Immature natural killer cell (primary cell): ENCODE measurements at regions not wholly inside any gene's neighbourhood (a gene's known extent, or its start where the extent isn't known, plus 50 kb on each side); places are given as distances from the start of the nearest gene placed in this dataset.
A peak's percentile ranks its signal among the peaks of the same experiment; 100 is the strongest.
"Not testable (repeated sequence)": the region's sequence is repeated elsewhere in the genome, so short reads cannot be mapped to it uniquely, and the experiment has no call there.

Experiments
- DNase-seq, 3 donors: peaks; one replicate each; pipeline ENCODE4 v3.0.0; 2022; ENCODE audit warnings: mixed read lengths in 1 of 3
- H3K27ac Mint-ChIP-seq, 6 donors: one replicate each; pipeline ENCODE4 v1.8.0; 2020; ENCODE audit warnings: mixed read lengths in 6 of 6, mild to moderate bottlenecking in 5 of 6, inconsistent platforms in 4 of 6, moderate library complexity in 3 of 6
- H3K27me3 Mint-ChIP-seq, 3 donors: one replicate each; pipeline ENCODE4 v1.8.0; 2020 to 2021; ENCODE audit warnings: low read depth in 3 of 3, mild to moderate bottlenecking in 3 of 3, mixed read lengths in 3 of 3, moderate library complexity in 3 of 3, inconsistent platforms in 1 of 3
- H3K36me3 Mint-ChIP-seq, 3 donors: one replicate each; pipeline ENCODE4 v1.8.0; 2020; ENCODE audit warnings: mixed read lengths in 3 of 3, inconsistent platforms in 2 of 3, mild to moderate bottlenecking in 2 of 3
- H3K4me1 Mint-ChIP-seq, 2 donors: one replicate each; pipeline ENCODE4 v1.8.0; 2020; ENCODE audit warnings: inconsistent platforms in 2 of 2, mild to moderate bottlenecking in 2 of 2, mixed read lengths in 2 of 2, moderate library complexity in 1 of 2
- H3K4me3 Mint-ChIP-seq, 5 donors: one replicate each; pipeline ENCODE4 v1.8.0; 2020; ENCODE audit warnings: mild to moderate bottlenecking in 5 of 5, mixed read lengths in 5 of 5, inconsistent platforms in 3 of 5, moderate library complexity in 3 of 5
- H3K9me3 Mint-ChIP-seq, 6 donors: one replicate each; pipeline ENCODE4 v1.8.0; 2020; ENCODE audit warnings: mild to moderate bottlenecking in 6 of 6, mixed read lengths in 6 of 6, inconsistent platforms in 4 of 6, moderate library complexity in 3 of 6

- peaks cover 2 to 13% (median 3%) of the 10 kb centered on the region in 3 donors for H3K27me3 Mint-ChIP-seq
- no peak overlapping the region for H3K4me3 Mint-ChIP-seq
- H3K36me3 Mint-ChIP-seq = peaks cover 0 to 4% (median 0%) of the 10 kb centered on the region in 3 donors
- peak overlapping the region in 1 of 6 donors; percentile 59 for H3K27ac Mint-ChIP-seq
- no peak for DNase-seq
- peaks cover 25 to 29% of the 10 kb centered on the region in 2 donors for H3K4me1 Mint-ChIP-seq
- no peaks in the 10 kb centered on the region for H3K9me3 Mint-ChIP-seq
Observed at GRCh38 chrX:13471269-13471668, 98.1 kb upstream of the EGFL6 start.

DNA sequence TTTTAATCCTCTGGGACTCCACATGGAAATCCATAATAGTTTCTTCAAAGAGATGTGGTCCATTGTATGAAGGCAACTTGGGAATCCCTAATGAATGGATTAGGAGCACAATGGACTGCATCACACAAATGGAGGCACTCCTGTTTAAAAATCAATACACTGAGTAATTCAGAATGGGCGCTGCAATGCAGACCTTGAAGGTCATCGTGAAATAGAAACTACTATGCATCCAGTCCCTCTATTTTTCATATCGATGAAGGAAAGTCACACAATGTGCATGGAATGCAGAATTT, 98.8 kb upstream of the EGFL6 start:
- no peaks in the 10 kb centered on the region for H3K9me3 Mint-ChIP-seq
- no peak overlapping the region for H3K4me3 Mint-ChIP-seq
- peaks cover 2 to 13% (median 3%) of the 10 kb centered on the region in 3 donors for H3K27me3 Mint-ChIP-seq
- DNase-seq = no peak
- peaks cover 0 to 4% (median 0%) of the 10 kb centered on the region in 3 donors for H3K36me3 Mint-ChIP-seq
- no peak overlapping the region for H3K27ac Mint-ChIP-seq
- peaks cover 25 to 29% of the 10 kb centered on the region in 2 donors for H3K4me1 Mint-ChIP-seq

GRCh38 chrX:13469963-13470684, 99.3 kb upstream of the EGFL6 start:
- Mint-ChIP-seq H3K36me3 (peaks cover 0 to 4% (median 0%) of the 10 kb centered on the region in 3 donors), H3K9me3 (no peaks in the 10 kb centered on the region), H3K4me1 (peaks cover 22 to 25% of the 10 kb centered on the region in 2 donors), H3K27ac (no peak overlapping the region), H3K4me3 (no peak overlapping the region), H3K27me3 (peaks cover 2 to 13% (median 3%) of the 10 kb centered on the region in 3 donors)
- DNase-seq = no peak

GRCh38 chrX:13468096-13468495, 101.3 kb upstream of the EGFL6 start:
- no peak for DNase-seq
- Mint-ChIP-seq H3K9me3 (peaks cover 0 to under 1% (median 0%) of the 10 kb centered on the region in 6 donors), H3K36me3 (no peaks in the 10 kb centered on the region), H3K4me3 (no peak overlapping the region), H3K27ac (no peak overlapping the region), H3K27me3 (peaks cover 0 to 13% (median 3%) of the 10 kb centered on the region in 3 donors), H3K4me1 (peaks cover 3 to 5% of the 10 kb centered on the region in 2 donors)

DNA sequence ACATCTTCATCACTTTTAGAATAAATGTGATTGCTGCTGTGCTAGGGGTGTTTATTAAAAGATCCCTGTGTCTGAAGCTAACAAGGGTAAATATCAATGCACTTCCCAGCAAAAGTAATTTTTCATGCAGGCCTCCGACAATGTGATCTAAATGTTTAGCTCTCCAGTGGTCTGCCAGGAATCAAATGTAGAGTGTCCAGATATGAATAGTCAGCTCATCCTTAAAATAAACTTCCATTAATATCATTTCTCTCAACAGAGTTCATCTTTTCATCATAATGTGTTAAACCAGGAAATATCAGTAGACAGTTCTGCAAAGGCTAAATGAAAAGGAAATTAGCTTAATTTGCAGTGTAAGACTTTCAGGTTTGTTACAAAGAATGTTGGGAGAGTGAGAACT, 102.2 kb upstream of the EGFL6 start:
- Mint-ChIP-seq H3K9me3 (peaks cover 0 to 6% (median 0%) of the 10 kb centered on the region in 6 donors), H3K36me3 (no peaks in the 10 kb centered on the region), H3K27ac (no peak overlapping the region), H3K27me3 (peaks cover 0 to 16% (median 3%) of the 10 kb centered on the region in 3 donors), H3K4me3 (no peak overlapping the region), H3K4me1 (no peaks in the 10 kb centered on the region)
- no peak for DNase-seq

GRCh38 chrX:13464599-13465275, 104.7 kb upstream of the EGFL6 start:
- Mint-ChIP-seq H3K36me3 (no peaks in the 10 kb centered on the region), H3K27ac (no peak overlapping the region), H3K27me3 (peaks cover 0 to 8% (median 0%) of the 10 kb centered on the region in 3 donors), H3K4me1 (no peaks in the 10 kb centered on the region), H3K9me3 (peaks cover 0 to 6% (median 0%) of the 10 kb centered on the region in 6 donors), H3K4me3 (no peak overlapping the region)
- DNase-seq = no peak

DNA sequence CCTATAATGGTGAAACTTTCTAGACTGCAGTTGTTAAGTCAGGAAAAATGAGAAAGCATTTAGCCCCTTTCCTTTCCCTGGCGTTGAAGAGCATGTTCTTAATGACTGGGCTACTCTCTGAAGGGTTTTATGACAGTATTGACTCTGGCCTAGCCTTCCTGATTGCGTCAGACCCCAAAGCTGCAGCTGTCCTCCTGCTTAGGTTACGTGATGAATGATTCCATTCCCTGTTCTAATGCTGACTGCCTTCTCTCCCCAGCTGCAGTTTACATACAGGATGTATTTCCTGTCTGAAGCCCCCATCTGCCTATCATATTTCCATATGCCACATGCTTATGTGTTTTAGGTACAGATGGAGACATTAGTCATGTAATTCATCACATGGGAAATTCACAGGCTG, 105.8 kb upstream of the EGFL6 start:
- peaks cover 0 to 6% (median 0%) of the 10 kb centered on the region in 6 donors for H3K9me3 Mint-ChIP-seq
- peaks cover 0 to 6% (median 0%) of the 10 kb centered on the region in 3 donors for H3K27me3 Mint-ChIP-seq
- no peaks in the 10 kb centered on the region for H3K36me3 Mint-ChIP-seq
- no peak overlapping the region for H3K4me3 Mint-ChIP-seq
- no peak for DNase-seq
- H3K4me1 Mint-ChIP-seq = no peaks in the 10 kb centered on the region
- no peak overlapping the region for H3K27ac Mint-ChIP-seq

DNA sequence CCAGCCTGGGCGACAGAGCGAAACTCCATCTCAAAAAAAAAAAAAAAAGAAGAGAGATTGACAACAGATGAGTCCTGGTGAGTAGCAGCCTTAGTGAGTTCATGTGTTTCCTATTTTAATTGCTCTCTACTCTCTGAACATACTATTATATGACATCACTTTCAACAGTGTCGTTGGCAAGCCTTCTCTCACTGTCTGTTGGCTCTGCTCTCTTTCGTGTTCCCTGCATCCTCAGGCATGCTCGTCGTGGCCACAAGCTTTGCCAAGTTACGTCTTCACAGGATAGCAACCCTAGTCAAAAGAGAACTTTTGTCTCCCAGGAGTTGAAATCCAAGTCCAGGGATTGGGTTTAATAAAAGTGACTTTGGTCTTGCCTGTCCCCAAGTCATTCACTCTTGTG, 117.1 kb upstream of the EGFL6 start:
- no peaks in the 10 kb centered on the region for H3K36me3 Mint-ChIP-seq
- H3K4me1 Mint-ChIP-seq = no peaks in the 10 kb centered on the region
- no peaks in the 10 kb centered on the region for H3K9me3 Mint-ChIP-seq
- peaks cover 0 to 4% (median 0%) of the 10 kb centered on the region in 3 donors for H3K27me3 Mint-ChIP-seq
- H3K27ac Mint-ChIP-seq = no peak overlapping the region
- no peak overlapping the region for H3K4me3 Mint-ChIP-seq
- DNase-seq = no peak

DNA sequence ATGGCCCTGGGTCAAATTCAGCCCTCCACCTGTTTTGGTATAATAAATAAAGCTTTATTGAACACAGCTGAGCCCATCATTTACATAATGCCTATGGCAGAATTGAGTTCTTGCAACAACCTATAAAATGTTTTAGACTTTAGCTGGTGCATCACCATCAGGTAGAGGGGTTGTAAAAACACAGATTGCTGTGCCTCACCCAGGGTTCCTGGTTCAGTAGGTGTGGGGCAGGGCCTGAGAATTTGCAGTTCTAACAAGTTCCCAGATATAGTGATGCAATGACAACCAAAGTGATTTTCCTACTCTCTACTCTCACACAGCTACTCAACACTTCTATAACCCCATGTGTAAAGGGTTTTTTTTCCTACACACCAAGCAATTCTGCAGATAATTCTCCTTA, 120.0 kb upstream of the EGFL6 start:
- no peak overlapping the region for H3K4me3 Mint-ChIP-seq

DNA sequence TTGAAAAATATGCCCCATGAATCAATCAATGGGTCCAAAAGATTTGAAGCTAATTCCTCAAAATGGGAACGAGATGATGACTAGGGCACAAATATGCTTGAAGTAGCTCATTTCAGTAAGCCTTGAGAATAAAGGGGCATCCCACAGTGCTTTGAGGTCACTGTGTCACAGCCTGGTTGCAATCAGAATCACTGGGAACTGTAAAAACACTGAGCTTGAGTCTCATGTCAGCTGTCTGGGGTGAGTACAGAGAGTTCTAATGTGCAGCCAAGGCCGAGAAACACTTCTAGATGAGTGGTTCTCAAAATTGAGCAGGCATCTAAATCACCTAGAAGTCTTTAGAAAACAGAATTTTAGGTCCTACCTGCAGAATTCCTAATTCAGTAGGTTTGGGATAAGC, 120.5 kb upstream of the EGFL6 start:
- no peaks in the 10 kb centered on the region for H3K4me1 Mint-ChIP-seq
- no peaks in the 10 kb centered on the region for H3K36me3 Mint-ChIP-seq
- DNase-seq = no peak
- H3K27ac Mint-ChIP-seq = no peak overlapping the region
- no peaks in the 10 kb centered on the region for H3K9me3 Mint-ChIP-seq
- H3K4me3 Mint-ChIP-seq = no peak overlapping the region
- peaks cover 0 to 4% (median 3%) of the 10 kb centered on the region in 3 donors for H3K27me3 Mint-ChIP-seq

More for the DNA sequence above, 120.0 kb upstream of the EGFL6 start:
- DNase-seq = no peak
- no peaks in the 10 kb centered on the region for H3K4me1 Mint-ChIP-seq
- no peaks in the 10 kb centered on the region for H3K36me3 Mint-ChIP-seq
- H3K27me3 Mint-ChIP-seq = peaks cover 0 to 4% (median 3%) of the 10 kb centered on the region in 3 donors
- no peaks in the 10 kb centered on the region for H3K9me3 Mint-ChIP-seq
- no peak overlapping the region for H3K27ac Mint-ChIP-seq

GRCh38 chrX:13441608-13442007, 121.8 kb upstream of the ATXN3L start:
- H3K4me3 Mint-ChIP-seq, H3K36me3 Mint-ChIP-seq, DNase-seq, H3K27ac Mint-ChIP-seq, H3K4me1 Mint-ChIP-seq, H3K9me3 Mint-ChIP-seq: not testable (repeated sequence)
- H3K27me3 Mint-ChIP-seq = peaks cover 2 to 12% (median 4%) of the 10 kb centered on the region in 3 donors

DNA sequence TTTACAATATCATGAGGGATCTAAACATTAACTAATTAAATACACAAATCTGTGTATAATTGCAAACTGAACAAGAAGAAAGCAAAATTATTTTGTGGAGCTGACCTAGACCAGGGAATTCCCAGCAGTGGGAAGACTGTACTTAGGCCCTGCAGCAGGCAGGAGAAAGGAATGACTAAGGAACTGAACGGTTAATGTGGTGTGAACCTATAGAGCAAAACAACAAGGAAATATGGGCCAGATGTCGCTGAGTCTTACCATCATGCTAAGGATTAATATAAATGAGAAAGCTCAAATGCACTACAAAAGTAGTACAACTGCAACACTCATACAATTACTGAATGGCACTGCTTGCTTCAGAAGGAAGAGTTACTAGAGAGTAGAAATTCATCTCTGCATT, 120.3 kb upstream of the ATXN3L start:
- no peak overlapping the region for H3K4me3 Mint-ChIP-seq
- peaks cover 2 to 12% (median 4%) of the 10 kb centered on the region in 3 donors for H3K27me3 Mint-ChIP-seq
- H3K9me3 Mint-ChIP-seq = no peaks in the 10 kb centered on the region
- H3K27ac Mint-ChIP-seq = no peak overlapping the region
- no peaks in the 10 kb centered on the region for H3K36me3 Mint-ChIP-seq
- DNase-seq = no peak
- no peaks in the 10 kb centered on the region for H3K4me1 Mint-ChIP-seq

GRCh38 chrX:13433298-13433605, 113.4 kb upstream of the ATXN3L start:
- H3K4me1 Mint-ChIP-seq = peaks cover 7 to 10% of the 10 kb centered on the region in 2 donors
- no peaks in the 10 kb centered on the region for H3K36me3 Mint-ChIP-seq
- H3K27ac Mint-ChIP-seq = no peak overlapping the region
- H3K4me3 Mint-ChIP-seq = no peak overlapping the region
- H3K9me3 Mint-ChIP-seq = no peaks in the 10 kb centered on the region
- peaks cover 0 to 1% (median 0%) of the 10 kb centered on the region in 3 donors for H3K27me3 Mint-ChIP-seq
- no peak for DNase-seq

GRCh38 chrX:13432414-13433297, 112.8 kb upstream of the ATXN3L start:
- H3K9me3 Mint-ChIP-seq = no peaks in the 10 kb centered on the region
- no peak overlapping the region for H3K27ac Mint-ChIP-seq

More at GRCh38 chrX:13432414-13433297, 112.8 kb upstream of the ATXN3L start:
- Mint-ChIP-seq H3K36me3 (no peaks in the 10 kb centered on the region), H3K4me3 (no peak overlapping the region), H3K4me1 (peaks cover 12 to 15% of the 10 kb centered on the region in 2 donors), H3K27me3 (peaks cover 0 to 1% (median under 1%) of the 10 kb centered on the region in 3 donors)
- no peak for DNase-seq
